Stimulated activated naive CD8-positive, alpha-beta T cell treated with anti-CD3 and anti-CD28 coated beads, Interleukin-15, amount 100 ng/mL, for 72 hours (primary cell): ENCODE measurements at regions not wholly inside any gene's neighbourhood (a gene's known extent, or its start where the extent isn't known, plus 50 kb on each side); places are given as distances from the start of the nearest gene placed in this dataset.

Source experiments
- ATAC-seq: fragments of 150-1000 bp; cut with Tn5 transposase; 2 replicates; pipeline ENCODE4 v1.10.0; 2021; ENCODE audit warnings: mild to moderate bottlenecking, moderate library complexity
- DNase-seq, 2 donors: peaks; one replicate each; pipeline ENCODE4 v3.0.0; 2021 to 2022
- H3K27ac Mint-ChIP-seq, 2 donors: one replicate each; pipeline ENCODE4 v1.8.0; 2022; ENCODE audit warnings: mild to moderate bottlenecking in 2 of 2, mixed read lengths in 2 of 2, moderate library complexity in 2 of 2
- H3K27me3 Mint-ChIP-seq: one replicate; pipeline ENCODE4 v1.8.0; 2022; ENCODE audit warnings: mixed read lengths
- H3K4me1 Mint-ChIP-seq: one replicate; pipeline ENCODE4 v1.8.0; 2022; ENCODE audit warnings: mild to moderate bottlenecking, mixed read lengths
- H3K4me3 Mint-ChIP-seq, 2 donors: one replicate each; pipeline ENCODE4 v1.8.0; 2022; ENCODE audit warnings: mild to moderate bottlenecking in 2 of 2, mixed read lengths in 2 of 2, moderate library complexity in 1 of 2
- H3K9me3 Mint-ChIP-seq, 2 donors: one replicate each; pipeline ENCODE4 v1.8.0; 2022; ENCODE audit warnings: mixed read lengths in 2 of 2

DNA sequence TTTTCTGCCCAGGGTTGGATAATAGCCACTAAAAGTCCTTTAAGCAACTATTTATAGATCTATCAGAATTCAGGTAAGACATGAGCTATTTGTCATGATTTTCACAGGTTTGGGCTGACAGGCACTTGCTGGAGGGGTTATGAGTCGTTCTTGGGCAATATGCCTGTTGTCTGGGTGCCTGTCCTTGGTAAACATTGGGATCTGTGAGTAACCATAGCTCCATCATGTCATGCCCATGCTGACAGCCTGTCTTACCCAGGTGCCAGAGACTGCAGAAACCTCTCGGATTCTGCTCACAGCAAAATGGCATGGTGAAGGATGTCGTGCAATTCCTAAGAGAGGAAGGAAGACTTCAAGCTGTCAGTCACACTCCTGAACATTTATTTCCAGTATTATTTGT, 116.0 kb upstream of the PUDP start:
- ATAC-seq: no peak
- H3K27me3 Mint-ChIP-seq: no peaks in the 10 kb centered on the region
- no peaks in the 10 kb centered on the region for H3K4me1 Mint-ChIP-seq
- H3K27ac Mint-ChIP-seq: no peak overlapping the region
- DNase-seq: no peak
- no peaks in the 10 kb centered on the region for H3K9me3 Mint-ChIP-seq
- H3K4me3 Mint-ChIP-seq: no peak overlapping the region

DNA sequence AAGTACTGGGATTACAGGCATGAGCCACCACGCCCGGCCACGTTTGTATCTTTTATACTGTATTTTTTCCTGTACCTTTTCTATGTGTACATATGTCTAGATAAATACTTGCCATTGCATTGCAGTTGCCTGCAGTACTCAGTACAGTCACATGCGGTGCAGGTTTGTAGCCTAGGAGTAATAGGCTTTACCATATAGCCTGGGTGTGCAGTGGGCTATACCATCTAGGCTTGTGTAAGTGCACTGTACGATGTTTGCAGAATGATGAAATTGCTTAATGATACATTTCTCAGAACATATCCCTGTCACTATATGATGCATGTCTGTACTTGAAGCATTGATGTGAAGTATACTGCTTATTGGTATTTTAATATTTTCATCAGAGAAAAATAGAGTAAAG, 115.4 kb upstream of the PUDP start:
- ATAC-seq: no peak
- no peaks in the 10 kb centered on the region for H3K27me3 Mint-ChIP-seq

GRCh38 chrX:7262551-7262950, 114.6 kb upstream of the PUDP start:
- ATAC-seq (no peak), DNase-seq (no peak)
- no peaks in the 10 kb centered on the region for H3K27me3 Mint-ChIP-seq
- no peak overlapping the region for H3K4me3 Mint-ChIP-seq
- no peaks in the 10 kb centered on the region for H3K9me3 Mint-ChIP-seq
- H3K27ac Mint-ChIP-seq: peak overlapping the region in 1 of 2 donors; percentile 69
- no peaks in the 10 kb centered on the region for H3K4me1 Mint-ChIP-seq

More for the DNA sequence above, 115.4 kb upstream of the PUDP start:
- H3K4me3 Mint-ChIP-seq: no peak overlapping the region
- no peak overlapping the region for H3K27ac Mint-ChIP-seq
- no peaks in the 10 kb centered on the region for H3K4me1 Mint-ChIP-seq
- H3K9me3 Mint-ChIP-seq: no peaks in the 10 kb centered on the region
- DNase-seq: no peak

GRCh38 chrX:7261672-7262332, 113.8 kb upstream of the PUDP start:
- Mint-ChIP-seq H3K4me3 (no peak overlapping the region), H3K27ac (no peak overlapping the region), H3K9me3 (no peaks in the 10 kb centered on the region), H3K27me3 (no peaks in the 10 kb centered on the region), H3K4me1 (no peaks in the 10 kb centered on the region)
- ATAC-seq (no peak), DNase-seq (no peak)

DNA sequence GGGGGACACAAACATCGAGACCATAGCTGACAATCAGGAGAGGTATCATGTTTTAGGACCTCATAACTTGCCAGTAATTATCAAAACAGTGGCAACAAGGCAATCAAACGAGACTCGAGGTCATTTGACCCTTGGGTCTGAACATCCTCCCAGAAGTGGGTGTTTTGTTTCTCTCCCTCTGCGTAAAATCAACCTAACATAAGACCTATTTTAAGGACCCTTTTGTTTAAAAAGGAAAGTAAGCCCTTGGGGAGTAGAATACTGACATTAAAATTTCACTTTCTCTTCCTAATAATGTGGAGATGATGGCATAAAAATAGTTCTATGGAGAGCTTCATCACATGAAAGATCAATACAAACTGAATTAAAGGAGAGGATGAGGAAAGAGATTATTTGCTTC, 106.2 kb upstream of the PUDP start:
- Mint-ChIP-seq H3K4me3 (no peak overlapping the region), H3K27ac (no peak overlapping the region), H3K27me3 (no peaks in the 10 kb centered on the region), H3K4me1 (no peaks in the 10 kb centered on the region), H3K9me3 (peaks cover 0 to 4% of the 10 kb centered on the region in 2 donors)
- ATAC-seq (no peak), DNase-seq (no peak)

- no peak overlapping the region for H3K4me3 Mint-ChIP-seq
- H3K27me3 Mint-ChIP-seq: no peaks in the 10 kb centered on the region
- peaks cover 0 to 4% of the 10 kb centered on the region in 2 donors for H3K9me3 Mint-ChIP-seq
- no peak for DNase-seq
- H3K4me1 Mint-ChIP-seq: no peaks in the 10 kb centered on the region
- H3K27ac Mint-ChIP-seq: no peak overlapping the region
- ATAC-seq: no peak
Observed at GRCh38 chrX:7253565-7253964, 105.6 kb upstream of the PUDP start.

- Mint-ChIP-seq H3K4me1 (no peaks in the 10 kb centered on the region), H3K27me3 (no peaks in the 10 kb centered on the region), H3K4me3 (no peak overlapping the region), H3K9me3 (peaks cover 0 to 4% of the 10 kb centered on the region in 2 donors), H3K27ac (no peak overlapping the region)
- ATAC-seq (no peak), DNase-seq (no peak)
Observed at GRCh38 chrX:7252013-7252610, 104.2 kb upstream of the PUDP start.

- Mint-ChIP-seq H3K9me3 (no peaks in the 10 kb centered on the region), H3K4me1 (no peaks in the 10 kb centered on the region), H3K27ac (no peak overlapping the region), H3K27me3 (no peaks in the 10 kb centered on the region), H3K4me3 (no peak overlapping the region)
- ATAC-seq: no peak
- DNase-seq: no peak
Observed at GRCh38 chrX:7247346-7247745, 99.4 kb upstream of the PUDP start.

- no peak overlapping the region for H3K27ac Mint-ChIP-seq
- H3K4me1 Mint-ChIP-seq: no peaks in the 10 kb centered on the region
- no peak for ATAC-seq
- no peaks in the 10 kb centered on the region for H3K27me3 Mint-ChIP-seq
- H3K4me3 Mint-ChIP-seq: no peak overlapping the region
- H3K9me3 Mint-ChIP-seq: no peaks in the 10 kb centered on the region
- DNase-seq: no peak
Observed at GRCh38 chrX:7244405-7244804, 96.5 kb upstream of the PUDP start.

DNA sequence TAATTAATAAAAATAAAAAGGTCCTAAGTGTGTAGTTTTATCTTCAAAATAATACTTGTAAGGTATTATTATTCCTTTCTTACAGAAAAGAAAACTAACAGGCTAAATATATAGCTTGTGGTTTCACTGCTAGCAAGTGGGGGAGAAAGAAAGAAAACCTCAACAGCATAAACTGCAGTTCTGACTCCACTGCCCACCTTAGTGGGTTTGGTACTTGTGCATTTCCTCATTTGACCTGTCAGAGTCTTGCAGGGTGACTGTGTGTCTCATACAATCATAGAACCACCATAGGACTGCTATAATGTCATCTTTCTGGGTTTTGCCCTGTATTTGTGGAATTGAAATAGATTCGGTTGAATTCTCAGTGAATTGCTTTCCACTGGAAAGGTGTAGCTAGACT, 94.7 kb upstream of the PUDP start:
- no peak overlapping the region for H3K4me3 Mint-ChIP-seq
- H3K9me3 Mint-ChIP-seq: no peaks in the 10 kb centered on the region
- DNase-seq (no peak), ATAC-seq (no peak)
- no peaks in the 10 kb centered on the region for H3K4me1 Mint-ChIP-seq
- no peaks in the 10 kb centered on the region for H3K27me3 Mint-ChIP-seq
- no peak overlapping the region for H3K27ac Mint-ChIP-seq

DNA sequence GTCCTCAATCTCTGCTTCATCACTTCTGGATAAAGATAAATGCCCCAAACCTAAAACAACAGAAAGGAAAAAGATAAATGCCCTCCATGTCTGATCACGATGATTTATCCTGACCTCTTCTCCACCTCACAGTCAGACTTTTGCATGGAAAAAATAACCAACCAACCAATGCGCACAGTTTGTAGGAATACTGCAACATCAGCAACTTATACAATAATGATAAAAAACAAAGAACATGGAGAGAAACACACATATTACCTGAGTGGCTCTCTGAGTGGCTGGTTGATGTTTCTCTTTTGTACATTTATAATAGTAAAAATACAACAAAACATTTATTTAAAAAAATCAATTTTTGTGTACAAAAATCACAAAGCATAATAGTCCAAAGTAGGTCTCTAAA, 93.0 kb upstream of the PUDP start:
- Mint-ChIP-seq H3K9me3 (no peaks in the 10 kb centered on the region), H3K27me3 (no peaks in the 10 kb centered on the region), H3K27ac (no peak overlapping the region), H3K4me3 (no peak overlapping the region), H3K4me1 (no peaks in the 10 kb centered on the region)
- ATAC-seq: no peak
- DNase-seq: no peak

- DNase-seq: no peak
- Mint-ChIP-seq H3K27me3 (no peaks in the 10 kb centered on the region), H3K4me3 (no peak overlapping the region), H3K4me1 (no peaks in the 10 kb centered on the region), H3K9me3 (no peaks in the 10 kb centered on the region), H3K27ac (no peak overlapping the region)
- ATAC-seq: no peak
Observed at GRCh38 chrX:7235071-7235470, 87.1 kb upstream of the PUDP start.

DNA sequence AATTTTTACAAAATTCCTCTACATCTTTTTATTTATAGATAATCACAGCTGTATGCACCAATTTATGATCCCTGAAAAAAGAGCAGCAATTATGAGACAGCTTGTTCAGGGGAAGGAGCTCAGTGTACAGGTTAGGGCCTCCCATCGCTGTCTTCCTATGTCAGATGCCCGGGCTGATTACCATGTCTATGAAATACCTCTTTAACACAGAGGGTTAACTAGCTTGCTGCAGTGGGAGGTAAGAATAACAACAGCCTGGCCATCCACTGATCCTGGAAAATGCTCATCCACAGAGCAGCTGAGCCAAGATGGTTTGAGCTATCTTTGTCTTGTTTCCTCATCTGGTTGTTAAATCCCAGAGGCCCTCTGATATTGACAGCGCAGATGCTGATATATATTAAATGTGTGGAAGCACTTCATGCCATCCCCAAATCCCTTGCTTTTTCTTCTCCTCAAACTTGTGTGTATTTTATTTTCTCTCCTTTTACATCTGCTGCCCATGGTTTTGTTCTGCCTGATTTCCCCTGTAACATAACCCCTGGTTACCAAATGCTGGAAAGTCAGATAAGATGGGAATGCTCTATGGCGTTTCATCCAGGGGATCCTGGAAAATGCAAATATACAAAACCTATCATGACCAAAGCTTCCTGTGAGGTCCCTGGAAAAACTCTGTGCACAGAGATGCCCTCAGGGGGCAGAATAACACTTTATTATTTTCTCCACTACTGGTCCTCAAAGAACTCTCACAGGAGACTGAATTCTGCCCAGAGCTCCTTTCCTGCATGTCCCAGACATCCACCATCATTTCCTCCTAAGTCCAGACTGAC, 85.8 kb upstream of the PUDP start:
- H3K9me3 Mint-ChIP-seq: no peaks in the 10 kb centered on the region
- no peak for DNase-seq
- ATAC-seq: no peak
- no peak overlapping the region for H3K27ac Mint-ChIP-seq
- no peaks in the 10 kb centered on the region for H3K27me3 Mint-ChIP-seq
- H3K4me3 Mint-ChIP-seq: no peak overlapping the region
- H3K4me1 Mint-ChIP-seq: no peaks in the 10 kb centered on the region

DNA sequence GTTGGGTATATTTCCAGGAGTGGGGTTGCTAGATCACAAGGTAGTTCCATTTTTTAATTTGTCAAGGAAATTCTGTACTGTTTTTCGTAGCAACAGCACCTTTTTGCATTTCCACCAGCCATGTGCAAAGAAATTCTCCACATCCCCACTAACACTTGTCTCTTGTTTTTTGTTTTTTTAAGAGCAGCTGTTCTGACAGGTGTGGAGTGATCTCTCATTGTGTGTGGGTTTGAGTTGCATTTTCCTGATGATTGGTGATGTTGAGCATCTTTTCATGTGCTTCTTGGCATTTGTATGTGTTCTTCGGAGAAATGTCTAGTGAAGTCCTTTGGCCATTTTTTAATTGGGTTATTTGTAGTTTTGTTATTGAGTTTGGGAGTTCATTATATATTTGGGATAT, 80.3 kb upstream of the PUDP start:
- Mint-ChIP-seq H3K4me3 (no peak overlapping the region), H3K27me3 (no peaks in the 10 kb centered on the region), H3K9me3 (no peaks in the 10 kb centered on the region), H3K4me1 (no peaks in the 10 kb centered on the region), H3K27ac (no peak overlapping the region)
- ATAC-seq (no peak), DNase-seq (no peak)

DNA sequence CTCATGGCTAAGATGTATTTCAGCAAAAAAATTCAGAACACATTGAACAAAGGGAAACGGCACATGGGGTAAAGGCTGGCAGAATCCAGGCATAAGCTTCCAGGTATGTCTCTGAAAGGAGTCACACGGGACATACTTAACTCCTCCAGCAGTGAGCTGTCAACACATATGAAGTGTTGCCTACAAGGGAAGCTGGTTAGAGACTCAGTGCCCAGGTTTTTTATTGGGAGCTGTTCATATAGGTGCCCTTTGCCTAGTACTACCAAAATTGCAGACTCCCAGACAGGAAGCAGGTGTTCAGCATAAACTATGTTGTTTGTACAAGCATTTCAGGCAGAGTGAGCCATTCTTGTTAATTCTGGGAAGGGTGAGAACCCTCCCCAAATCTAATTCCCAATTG, 77.4 kb upstream of the PUDP start:
- H3K27me3 Mint-ChIP-seq: no peaks in the 10 kb centered on the region
- no peak overlapping the region for H3K4me3 Mint-ChIP-seq
- DNase-seq (no peak), ATAC-seq (no peak)
- no peaks in the 10 kb centered on the region for H3K9me3 Mint-ChIP-seq
- no peaks in the 10 kb centered on the region for H3K4me1 Mint-ChIP-seq
- no peak overlapping the region for H3K27ac Mint-ChIP-seq

DNA sequence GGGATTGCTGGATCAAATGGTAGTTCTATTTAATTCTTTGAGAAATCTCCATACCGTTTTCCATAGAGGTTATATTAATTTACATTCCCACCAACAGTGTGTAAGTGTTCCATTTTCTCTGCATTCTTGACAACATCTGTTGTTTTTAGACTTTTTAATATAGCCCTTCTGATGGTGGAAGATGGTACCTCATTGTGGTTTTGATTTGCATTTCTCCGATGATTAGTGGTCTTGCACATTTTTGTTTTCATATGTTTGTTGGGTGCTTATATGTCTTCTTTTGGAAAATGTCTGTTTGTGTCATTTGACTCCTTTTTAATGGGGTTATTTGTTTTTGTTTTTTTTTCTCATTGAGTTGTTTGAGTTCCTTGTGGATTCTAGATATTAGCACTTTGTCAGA, 75.3 kb upstream of the PUDP start:
- ATAC-seq: no peak
- Mint-ChIP-seq H3K27me3 (no peaks in the 10 kb centered on the region), H3K9me3 (no peaks in the 10 kb centered on the region), H3K4me3 (no peak overlapping the region), H3K27ac (no peak overlapping the region), H3K4me1 (no peaks in the 10 kb centered on the region)
- DNase-seq: no peak
